K562 (cell line): ENCODE measurements at regions not wholly inside any gene's neighbourhood (a gene's known extent, or its start where the extent isn't known, plus 50 kb on each side); places are given as distances from the start of the nearest gene placed in this dataset.

ENCODE experiments used
- ATAC-seq: fragments of 200-7000 bp; cut with Tn5 transposase; 3 replicates; pipeline ENCODE4 v1.9.1; 2020; ENCODE audit warnings: moderate library complexity
- BruUV-seq: library from RNA; stranded (reverse); fragments of 400-500 nt; replicated peaks from 2 replicates; lab custom pipeline; 2021; lab: Mats Ljungman, UMichigan
- CTCF ChIA-PET: fragments of 300-600 bp; formaldehyde crosslinking; extraction: SDS; loops from one replicate; lab custom pipeline; 2021; ENCODE audit warnings: low intra/inter-chr PET ratio; lab: Yijun Ruan, JAX
- POLR2A ChIA-PET: fragments of 300-600, 350-650 bp; sonication (Branson Sonifier 250); formaldehyde crosslinking; extraction: SDS; loops from one replicate; lab custom pipeline; 2021; ENCODE audit warnings: antibody characterized with exemption, inconsistent platforms; lab: Yijun Ruan, JAX
- DNase-seq, 4 experiments: peaks; one replicate each; pipeline versions ENCODE4 v3.0.0 to v3.0.0-alpha.2; 2011 to 2018; ENCODE audit warnings: low spot score in 3 of 4, mixed read lengths in 3 of 4; ENCODE audit errors: extremely low read depth in 1 of 4
- FAIRE-seq: peaks from 2 replicates; lab custom pipeline; 2011; peaks lifted over from hg19 to GRCh38; lab: Jason Lieb, UNC
- H2AFZ ChIP-seq: 2 replicates; pipeline ENCODE4 v1.6.0; 2011; ENCODE audit warnings: low read depth, low read length, control low read depth, inconsistent platforms
- H3K27ac ChIP-seq: fragments of 200-600 bp; 3 replicates; pipeline ENCODE4 v1.8.0; 2011; ENCODE audit warnings: low read depth, mild to moderate bottlenecking, control low read depth, inconsistent platforms, low read length, moderate library complexity, mixed read lengths; ENCODE audit errors: extremely low read depth
- H3K27me3 ChIP-seq, 2 experiments: fragments of 300-600 bp in 1 of 2; 2 replicates in 1 of 2; 3 replicates in 1 of 2; pipeline versions ENCODE4 v1.6.0 to v1.8.0; 2011; ENCODE audit warnings: inconsistent platforms in 2 of 2, low read length in 2 of 2, mild to moderate bottlenecking in 1 of 2, mixed read lengths in 1 of 2, moderate library complexity in 1 of 2; ENCODE audit not compliant: control insufficient read depth in 2 of 2, insufficient read depth in 2 of 2
- H3K36me3 ChIP-seq: fragments of 300-600 bp; 3 replicates; pipeline ENCODE4 v1.8.0; 2011; ENCODE audit warnings: mild to moderate bottlenecking, low read length, inconsistent platforms; ENCODE audit not compliant: control insufficient read depth, insufficient read depth
- H3K4me1 ChIP-seq, 2 experiments: fragments of 200-600 bp in 1 of 2; replicated peaks in 1 of 2; 2 replicates in 1 of 2; 3 replicates in 1 of 2; pipeline versions ENCODE4 v1.5.1 to v1.8.0; 2011; ENCODE audit warnings: inconsistent platforms in 2 of 2, low read length in 2 of 2, mild to moderate bottlenecking in 1 of 2, mixed read lengths in 1 of 2, moderate library complexity in 1 of 2; ENCODE audit not compliant: control insufficient read depth in 2 of 2, insufficient read depth in 2 of 2
- H3K4me2 ChIP-seq: 2 replicates; pipeline ENCODE4 v1.6.1; 2011; ENCODE audit warnings: low read length, control low read depth, inconsistent platforms, mixed read lengths; ENCODE audit not compliant: insufficient read depth
- H3K4me3 ChIP-seq: fragments of 200-600 bp; sonication (generic), shearing (Covaris generic); 2 replicates; pipeline ENCODE4 v1.5.1; 2016; ENCODE audit warnings: control low read depth, inconsistent platforms
- H3K79me2 ChIP-seq: fragments of 200-600 bp; 3 replicates; pipeline ENCODE4 v1.8.0; 2011; ENCODE audit warnings: low read length, inconsistent platforms; ENCODE audit not compliant: control insufficient read depth, insufficient read depth
- H3K9ac ChIP-seq, 2 experiments: 2 replicates each; pipeline versions ENCODE4 v1.6.0 to v1.6.1; 2011; ENCODE audit warnings: low read depth in 2 of 2, low read length in 2 of 2, control low read depth in 1 of 2, inconsistent platforms in 1 of 2, mild to moderate bottlenecking in 1 of 2, mixed read lengths in 1 of 2; ENCODE audit not compliant: insufficient read depth in 1 of 2
- H3K9me1 ChIP-seq: one replicate; pipeline ENCODE4 v1.6.0; 2011; ENCODE audit warnings: inconsistent platforms, mild to moderate bottlenecking, low read length, moderate library complexity; ENCODE audit not compliant: control insufficient read depth, insufficient read depth
- H3K9me3 ChIP-seq: replicated peaks from 2 replicates; pipeline ENCODE4 v1.5.1; 2011; ENCODE audit warnings: low read depth, low read length, inconsistent platforms; ENCODE audit not compliant: control insufficient read depth, insufficient read depth
- H4K20me1 ChIP-seq: replicated peaks from 2 replicates; pipeline ENCODE4 v1.6.1; 2011; ENCODE audit warnings: low read length, inconsistent platforms, mixed read lengths; ENCODE audit not compliant: control insufficient read depth, insufficient read depth
- ELF1 ChIP-seq: fragments of 200-800 bp; sonication (Bioruptor generic); IDR thresholded peaks from 2 replicates; pipeline ENCODE4 v1.6.1; 2016; ENCODE audit warnings: missing genetic modification characterization, missing compliant biosample characterization
- NCOR1 ChIP-seq: fragments of 450-650 bp; IDR thresholded peaks from 2 replicates; pipeline ENCODE4 v1.6.1; 2016; ENCODE audit warnings: mild to moderate bottlenecking, moderate library complexity
- POLR3A ChIP-seq: IDR thresholded peaks from 2 replicates; pipeline ENCODE4 v1.6.1; 2011; ENCODE audit warnings: borderline replicate concordance, mild to moderate bottlenecking, moderate library complexity; ENCODE audit not compliant: insufficient read length, insufficient read depth; ENCODE audit errors: extremely low read depth
- SAFB ChIP-seq: fragments of 200-400 bp; formaldehyde crosslinking; IDR thresholded peaks from 2 replicates; pipeline ENCODE4 v1.6.1; 2017; ENCODE audit warnings: low read depth, low read length, borderline replicate concordance
- SMARCC2 ChIP-seq: fragments of 450-650 bp; IDR thresholded peaks from 2 replicates; pipeline ENCODE4 v1.6.1; 2017; ENCODE audit warnings: antibody characterized with exemption, moderate library complexity, mild to moderate bottlenecking, low read depth
- SNAPC5 ChIP-seq: fragments of 250-450 bp; sonication (Bioruptor Pico); IDR thresholded peaks from 2 replicates; pipeline ENCODE4 v1.8.0; 2021; ENCODE audit warnings: moderate library complexity, mild to moderate bottlenecking, inconsistent platforms
- ZNF311 ChIP-seq: fragments of 250-450 bp; sonication (Bioruptor Pico); IDR thresholded peaks from 2 replicates; pipeline ENCODE4 v1.4.0; 2020; ENCODE audit warnings: mild to moderate bottlenecking, moderate library complexity
- ZNF449 ChIP-seq: fragments of 250-450 bp; sonication (Bioruptor Pico); IDR thresholded peaks from 2 replicates; pipeline ENCODE4 v1.8.0; 2022; ENCODE audit warnings: moderate library complexity, mild to moderate bottlenecking, inconsistent platforms
- WGBS: fragments of 100-300 bp; shearing (Covaris generic); methylation state at CpG from one replicate; pipeline ENCODE4 v1.1.6; 2016; ENCODE audit warnings: low coverage, mixed read lengths; ENCODE audit not compliant: insufficient coverage; ENCODE audit errors: missing lambda C conversion rate; 5-methylcytosine and 5-hydroxymethylcytosine counted together
- in situ Hi-C: fragments of 300-500 bp; cut with MboI; formaldehyde crosslinking; loops from 4 replicates; pipeline ENCODE4 v1.15.0; 2018; ENCODE audit warnings: inconsistent platforms, mixed read lengths
- intact Hi-C: fragments of 100-400 bp; cut with micrococcal nuclease; formaldehyde crosslinking; loops from 2 replicates; pipeline ENCODE4 v1.14.2; 2022

DNA sequence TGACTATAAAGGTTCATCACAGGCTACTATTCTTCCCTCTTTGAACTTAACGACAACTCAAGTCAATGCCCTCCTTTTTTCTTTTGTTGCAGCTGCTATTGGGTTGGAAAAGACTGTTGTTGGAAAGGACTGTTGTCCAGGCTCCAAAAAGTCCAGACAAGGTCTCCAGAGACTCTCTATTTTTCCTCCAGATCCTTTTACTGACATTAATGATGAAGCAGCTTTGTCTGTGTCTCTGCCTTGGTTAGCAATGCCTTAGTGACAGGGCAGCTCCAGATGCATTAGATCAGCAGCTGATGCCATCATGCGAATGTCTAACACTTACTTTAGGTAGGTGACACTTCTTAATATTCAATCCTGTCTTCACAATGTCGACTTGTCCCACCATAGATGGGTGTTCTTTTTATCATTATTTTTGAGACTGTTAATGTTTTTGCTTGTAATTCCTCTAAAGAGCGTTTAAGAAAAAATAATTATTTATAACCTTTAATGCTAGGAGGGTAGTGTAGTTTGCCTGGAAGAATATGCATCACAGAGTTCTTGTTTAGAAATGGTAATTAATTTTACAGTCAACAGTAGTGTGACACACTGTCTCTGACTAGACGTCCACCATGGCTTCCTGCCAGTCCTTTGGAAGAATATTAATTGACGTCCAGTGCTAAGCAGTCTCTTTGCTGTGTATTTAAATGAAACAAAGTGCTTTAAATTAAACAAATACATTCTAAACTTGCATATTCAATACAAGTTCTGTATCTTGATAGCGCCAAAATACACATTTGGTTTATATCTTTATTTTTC is 492.2 kb downstream of the NR2F1-AS1 start:
- no peaks in the 10 kb centered on the region for H3K27me3 ChIP-seq
- no peaks in the 10 kb centered on the region for H3K9me1 ChIP-seq
- no peak overlapping the region for H2AFZ ChIP-seq
- no peaks in the 10 kb centered on the region for H3K4me1 ChIP-seq
- CTCF ChIA-PET = no interaction called here
- H3K36me3 ChIP-seq = no peaks in the 10 kb centered on the region
- H3K9ac ChIP-seq = no peak overlapping the region
- H3K4me2 ChIP-seq = no peak overlapping the region
- intact Hi-C loops = no loop called here
- no peaks in the 10 kb centered on the region for H3K9me3 ChIP-seq
- no peaks in the 10 kb centered on the region for H4K20me1 ChIP-seq
- no peak overlapping the region for H3K4me3 ChIP-seq
- DNase-seq (no peak), FAIRE-seq (no peak), ATAC-seq (no peak)
- in situ Hi-C loops = no loop called here
- POLR2A ChIA-PET = no interaction called here
- TF ChIP-seq ZNF311 (no peak), SNAPC5 (CRISPR knock-in tag) (no peak), ZNF449 (no peak), SMARCC2 (no peak), POLR3A (no peak), ELF1 (tag) (no peak), NCOR1 (no peak), SAFB (no peak)
- H3K79me2 ChIP-seq = no peaks in the 10 kb centered on the region
- no TSS peak for BruUV-seq
- 0% methylated on average over 7 of the region's 7 CpGs for WGBS
- H3K27ac ChIP-seq = no peak overlapping the region
